ENCODE measurements at regions not wholly inside any gene's neighbourhood (a gene's known extent, or its start where the extent isn't known, plus 50 kb on each side); places are given as distances from the start of the nearest gene placed in this dataset.

DNA sequence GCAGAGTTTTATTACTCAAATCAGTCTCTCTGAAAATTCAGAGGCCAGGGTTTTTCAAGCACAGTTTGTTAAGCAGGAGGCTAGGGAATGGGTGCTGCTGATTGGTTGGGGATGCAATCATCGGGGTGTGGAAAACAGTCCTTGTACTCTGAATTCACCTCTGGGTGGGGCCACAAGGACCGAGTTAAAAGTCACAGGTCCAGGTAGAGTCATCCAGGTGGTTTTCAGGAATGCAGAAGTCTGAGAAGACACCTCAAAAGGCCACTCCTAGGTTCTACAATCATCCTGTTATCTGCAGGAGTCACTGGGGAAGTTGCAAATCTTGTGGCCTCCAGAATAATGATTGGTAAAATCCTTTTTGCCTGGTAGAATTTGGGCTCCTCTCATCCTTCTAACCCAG, 371.2 kb upstream of the SULF2 start:
- no peak for DNase-seq (ENCODE audit: low spot score)
- WGBS (ENCODE audit: low lambda C conversion rate): 13% methylated on average over 2 of the region's 2 CpGs

More for the DNA sequence above, 371.2 kb upstream of the SULF2 start:
- TF ChIP-seq NCOA2 (CRISPR knock-in tag; IDR thresholded peaks at IDR 0.05) (no peak), ZFP37 (CRISPR knock-in tag; IDR thresholded peaks at IDR 0.05; ENCODE audit: borderline replicate concordance) (no peak), ZNF616 (CRISPR knock-in tag; IDR thresholded peaks at IDR 0.05; ENCODE audit: low read depth) (no peak), ZNF619 (CRISPR knock-in tag; IDR thresholded peaks at IDR 0.05) (no peak), ZNF709 (CRISPR knock-in tag; IDR thresholded peaks at IDR 0.05) (no peak), SALL1 (CRISPR knock-in tag; IDR thresholded peaks at IDR 0.05) (no peak), AGO2 (optimal IDR thresholded peaks at IDR 0.05; ENCODE audit: low read depth, low read length) (no peak), ARNT (IDR thresholded peaks at IDR 0.05) (no peak), TOE1 (CRISPR knock-in tag; IDR thresholded peaks at IDR 0.05) (no peak), ETV5 (CRISPR knock-in tag; IDR thresholded peaks at IDR 0.05; ENCODE audit: borderline replicate concordance) (no peak), ZNF546 (CRISPR knock-in tag; conservative IDR thresholded peaks at IDR 0.05) (no peak), CCAR2 (optimal IDR thresholded peaks at IDR 0.05; ENCODE audit: low read depth, low read length) (no peak), CENPX (CRISPR knock-in tag; IDR thresholded peaks at IDR 0.05) (no peak), IKZF1 (IDR thresholded peaks at IDR 0.05) (no peak), PPARG (CRISPR knock-in tag; conservative IDR thresholded peaks at IDR 0.05) (no peak), TBL1XR1 (IDR thresholded peaks at IDR 0.05; ENCODE audit: borderline replicate concordance, low read length, partially characterized antibody) (no peak)
- TF ChIP-seq, protein P1, sequence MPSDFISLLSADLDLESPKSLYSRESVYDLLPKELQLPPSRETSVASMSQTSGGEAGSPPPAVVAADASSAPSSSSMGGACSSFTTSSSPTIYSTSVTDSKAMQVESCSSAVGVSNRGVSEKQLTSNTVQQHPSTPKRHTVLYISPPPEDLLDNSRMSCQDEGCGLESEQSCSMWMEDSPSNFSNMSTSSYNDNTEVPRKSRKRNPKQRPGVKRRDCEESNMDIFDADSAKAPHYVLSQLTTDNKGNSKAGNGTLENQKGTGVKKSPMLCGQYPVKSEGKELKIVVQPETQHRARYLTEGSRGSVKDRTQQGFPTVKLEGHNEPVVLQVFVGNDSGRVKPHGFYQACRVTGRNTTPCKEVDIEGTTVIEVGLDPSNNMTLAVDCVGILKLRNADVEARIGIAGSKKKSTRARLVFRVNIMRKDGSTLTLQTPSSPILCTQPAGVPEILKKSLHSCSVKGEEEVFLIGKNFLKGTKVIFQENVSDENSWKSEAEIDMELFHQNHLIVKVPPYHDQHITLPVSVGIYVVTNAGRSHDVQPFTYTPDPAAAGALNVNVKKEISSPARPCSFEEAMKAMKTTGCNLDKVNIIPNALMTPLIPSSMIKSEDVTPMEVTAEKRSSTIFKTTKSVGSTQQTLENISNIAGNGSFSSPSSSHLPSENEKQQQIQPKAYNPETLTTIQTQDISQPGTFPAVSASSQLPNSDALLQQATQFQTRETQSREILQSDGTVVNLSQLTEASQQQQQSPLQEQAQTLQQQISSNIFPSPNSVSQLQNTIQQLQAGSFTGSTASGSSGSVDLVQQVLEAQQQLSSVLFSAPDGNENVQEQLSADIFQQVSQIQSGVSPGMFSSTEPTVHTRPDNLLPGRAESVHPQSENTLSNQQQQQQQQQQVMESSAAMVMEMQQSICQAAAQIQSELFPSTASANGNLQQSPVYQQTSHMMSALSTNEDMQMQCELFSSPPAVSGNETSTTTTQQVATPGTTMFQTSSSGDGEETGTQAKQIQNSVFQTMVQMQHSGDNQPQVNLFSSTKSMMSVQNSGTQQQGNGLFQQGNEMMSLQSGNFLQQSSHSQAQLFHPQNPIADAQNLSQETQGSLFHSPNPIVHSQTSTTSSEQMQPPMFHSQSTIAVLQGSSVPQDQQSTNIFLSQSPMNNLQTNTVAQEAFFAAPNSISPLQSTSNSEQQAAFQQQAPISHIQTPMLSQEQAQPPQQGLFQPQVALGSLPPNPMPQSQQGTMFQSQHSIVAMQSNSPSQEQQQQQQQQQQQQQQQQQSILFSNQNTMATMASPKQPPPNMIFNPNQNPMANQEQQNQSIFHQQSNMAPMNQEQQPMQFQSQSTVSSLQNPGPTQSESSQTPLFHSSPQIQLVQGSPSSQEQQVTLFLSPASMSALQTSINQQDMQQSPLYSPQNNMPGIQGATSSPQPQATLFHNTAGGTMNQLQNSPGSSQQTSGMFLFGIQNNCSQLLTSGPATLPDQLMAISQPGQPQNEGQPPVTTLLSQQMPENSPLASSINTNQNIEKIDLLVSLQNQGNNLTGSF (CRISPR knock-in tag; IDR thresholded peaks at IDR 0.05): no peak
- TF ChIP-seq, protein P2, sequence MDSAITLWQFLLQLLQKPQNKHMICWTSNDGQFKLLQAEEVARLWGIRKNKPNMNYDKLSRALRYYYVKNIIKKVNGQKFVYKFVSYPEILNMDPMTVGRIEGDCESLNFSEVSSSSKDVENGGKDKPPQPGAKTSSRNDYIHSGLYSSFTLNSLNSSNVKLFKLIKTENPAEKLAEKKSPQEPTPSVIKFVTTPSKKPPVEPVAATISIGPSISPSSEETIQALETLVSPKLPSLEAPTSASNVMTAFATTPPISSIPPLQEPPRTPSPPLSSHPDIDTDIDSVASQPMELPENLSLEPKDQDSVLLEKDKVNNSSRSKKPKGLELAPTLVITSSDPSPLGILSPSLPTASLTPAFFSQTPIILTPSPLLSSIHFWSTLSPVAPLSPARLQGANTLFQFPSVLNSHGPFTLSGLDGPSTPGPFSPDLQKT (CRISPR knock-in tag; IDR thresholded peaks at IDR 0.05; ENCODE audit: borderline replicate concordance): no peak
- TF ChIP-seq, protein P3, sequence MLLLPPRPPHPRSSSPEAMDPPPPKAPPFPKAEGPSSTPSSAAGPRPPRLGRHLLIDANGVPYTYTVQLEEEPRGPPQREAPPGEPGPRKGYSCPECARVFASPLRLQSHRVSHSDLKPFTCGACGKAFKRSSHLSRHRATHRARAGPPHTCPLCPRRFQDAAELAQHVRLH (CRISPR knock-in tag; IDR thresholded peaks at IDR 0.05; ENCODE audit: borderline replicate concordance, low read depth): no peak
- no peak for FAIRE-seq
- H3K9me3 ChIP-seq (ENCODE audit: low read length): peaks cover 12% of the 10 kb centered on the region
- in situ Hi-C loops (cut with HindIII; ENCODE audit: extremely low pct_ligation_motif_present, low pct_unique_long_range_greater_than_20kb): no loop called here
- no peak overlapping the region for H2AFZ ChIP-seq (ENCODE audit: low read length)
- no peak for ATAC-seq
- peaks cover 0 to 34% of the 10 kb centered on the region in 2 experiments; a peak in 3 of 5 replicates for H3K27me3 ChIP-seq (ENCODE audit: control insufficient read depth in 1 of 2, insufficient read depth in 2 of 2, low read length in 2 of 2)
- H3K9ac ChIP-seq (ENCODE audit: insufficient read depth, low read depth, low read length): no peak overlapping the region
- no TSS peak for BruUV-seq (replicated peaks)
- H4K20me1 ChIP-seq (ENCODE audit: insufficient read depth, low read length): no peaks in the 10 kb centered on the region
- H3K4me2 ChIP-seq (ENCODE audit: low read depth, low read length): no peak overlapping the region
- no peaks in the 10 kb centered on the region for H3K4me1 ChIP-seq (ENCODE audit: insufficient read depth, low read length)
- no peak overlapping the region for H3K4me3 ChIP-seq (replicated peaks in 1 of 3; ENCODE audit: insufficient read depth in 1 of 3, low read depth in 2 of 3, low read length in 3 of 3)
- H3K27ac ChIP-seq (ENCODE audit: extremely low read length, insufficient read depth, low read length): no peak overlapping the region
- intact Hi-C loops (cut with micrococcal nuclease; ENCODE audit: unreplicated experiment): no loop called here
- H3K79me2 ChIP-seq (ENCODE audit: insufficient read depth, low read length): no peaks in the 10 kb centered on the region
- ChIA-PET CTCF (ENCODE audit: low intra/inter-chr PET ratio, low total read pairs) (no interaction called here), POLR2A (no interaction called here)
- no peaks in the 10 kb centered on the region for H3K36me3 ChIP-seq (replicated peaks in 1 of 2; ENCODE audit: control insufficient read depth in 1 of 2, insufficient read depth in 2 of 2, low read length in 2 of 2)
